Breast epithelium (tissue), 3 donors: ENCODE measurements at regions not wholly inside any gene's neighbourhood (a gene's known extent, or its start where the extent isn't known, plus 50 kb on each side); places are given as distances from the start of the nearest gene placed in this dataset.

Experiments used
- POLR2A ChIP-seq: fragments of 450-650 bp; IDR thresholded peaks from one replicate; pipeline ENCODE4 v1.6.1; 2016; ENCODE audit warnings: antibody characterized with exemption, mild to moderate bottlenecking, moderate library complexity
- POLR2AphosphoS5 ChIP-seq, 3 donors: sonication (generic); formaldehyde crosslinking; IDR thresholded peaks; one replicate each; pipeline ENCODE4 v1.6.1; 2017; ENCODE audit warnings: antibody characterized with exemption in 3 of 3
- TF ChIP-seq, protein P1 (sequence below), 3 donors: fragments of 450-650 bp; IDR thresholded peaks; one replicate each; pipeline ENCODE4 v1.5.1; 2016 to 2017; ENCODE audit warnings: antibody characterized with exemption in 3 of 3, mild to moderate bottlenecking in 3 of 3, moderate library complexity in 3 of 3

DNA sequence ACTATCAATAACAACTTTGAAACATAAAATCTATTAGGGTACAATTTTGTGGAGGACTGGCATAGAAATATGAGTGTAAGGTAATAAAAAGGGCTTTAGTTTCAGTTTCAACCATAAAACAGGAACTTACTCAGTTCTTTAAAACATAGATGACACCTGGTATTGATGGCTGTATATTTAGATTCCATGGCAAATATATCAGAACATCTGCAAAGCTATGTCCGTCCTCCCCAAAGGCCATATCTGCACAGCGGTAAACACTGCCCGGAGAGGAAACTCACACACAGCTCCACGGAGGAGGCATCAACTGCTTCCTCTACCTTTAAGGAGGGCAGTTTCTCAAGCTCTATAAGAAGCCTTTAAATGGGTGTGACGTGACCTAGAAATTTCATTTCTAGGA lies 993.3 kb downstream of the BRD1 start:
- no peak for TF ChIP-seq POLR2A
- TF ChIP-seq, protein P1, sequence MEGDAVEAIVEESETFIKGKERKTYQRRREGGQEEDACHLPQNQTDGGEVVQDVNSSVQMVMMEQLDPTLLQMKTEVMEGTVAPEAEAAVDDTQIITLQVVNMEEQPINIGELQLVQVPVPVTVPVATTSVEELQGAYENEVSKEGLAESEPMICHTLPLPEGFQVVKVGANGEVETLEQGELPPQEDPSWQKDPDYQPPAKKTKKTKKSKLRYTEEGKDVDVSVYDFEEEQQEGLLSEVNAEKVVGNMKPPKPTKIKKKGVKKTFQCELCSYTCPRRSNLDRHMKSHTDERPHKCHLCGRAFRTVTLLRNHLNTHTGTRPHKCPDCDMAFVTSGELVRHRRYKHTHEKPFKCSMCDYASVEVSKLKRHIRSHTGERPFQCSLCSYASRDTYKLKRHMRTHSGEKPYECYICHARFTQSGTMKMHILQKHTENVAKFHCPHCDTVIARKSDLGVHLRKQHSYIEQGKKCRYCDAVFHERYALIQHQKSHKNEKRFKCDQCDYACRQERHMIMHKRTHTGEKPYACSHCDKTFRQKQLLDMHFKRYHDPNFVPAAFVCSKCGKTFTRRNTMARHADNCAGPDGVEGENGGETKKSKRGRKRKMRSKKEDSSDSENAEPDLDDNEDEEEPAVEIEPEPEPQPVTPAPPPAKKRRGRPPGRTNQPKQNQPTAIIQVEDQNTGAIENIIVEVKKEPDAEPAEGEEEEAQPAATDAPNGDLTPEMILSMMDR (IDR thresholded peaks at IDR 0.05) = no peak
- TF ChIP-seq POLR2AphosphoS5 (IDR thresholded peaks at IDR 0.05) = no peak
